CD14-positive monocyte (primary cell): ENCODE measurements at regions not wholly inside any gene's neighbourhood (a gene's known extent, or its start where the extent isn't known, plus 50 kb on each side); places are given as distances from the start of the nearest gene placed in this dataset.

ENCODE experiments used
- DNase-seq, 3 donors: peaks; one replicate each; pipeline ENCODE4 v3.0.0-alpha.2; 2011 to 2022
- H2AFZ ChIP-seq: 2 replicates; pipeline ENCODE4 v1.6.0; 2012; ENCODE audit warnings: mild to moderate bottlenecking, low read depth, low read length, inconsistent platforms; ENCODE audit not compliant: insufficient read depth, poor library complexity, severe bottlenecking
- H3K27ac ChIP-seq, 2 donors: 1 replicate in 1 of 2; 2 replicates in 1 of 2; pipeline ENCODE4 v1.5.1; 2012 to 2013; ENCODE audit warnings: low read length in 2 of 2, control low read depth in 1 of 2, inconsistent platforms in 1 of 2, low read depth in 1 of 2, mild to moderate bottlenecking in 1 of 2
- H3K27me3 ChIP-seq, 2 donors: one replicate each; pipeline versions ENCODE4 v1.6.0 to v1.6.1; 2011 to 2013; ENCODE audit warnings: low read length in 2 of 2; ENCODE audit not compliant: control insufficient read depth in 2 of 2, insufficient read depth in 2 of 2
- H3K36me3 ChIP-seq, 2 donors: replicated peaks in 1 of 2; 1 replicate in 1 of 2; 2 replicates in 1 of 2; pipeline versions ENCODE4 v1.5.1 to v1.6.1; 2012 to 2013; ENCODE audit warnings: low read length in 2 of 2, control low read depth in 1 of 2, inconsistent platforms in 1 of 2, mild to moderate bottlenecking in 1 of 2; ENCODE audit not compliant: insufficient read depth in 2 of 2, control insufficient read depth in 1 of 2
- H3K4me1 ChIP-seq, 2 donors: 1 replicate in 1 of 2; 2 replicates in 1 of 2; pipeline versions ENCODE4 v1.5.1 to v1.6.1; 2012 to 2013; ENCODE audit warnings: low read length in 2 of 2, control low read depth in 1 of 2, inconsistent platforms in 1 of 2, mild to moderate bottlenecking in 1 of 2, moderate library complexity in 1 of 2; ENCODE audit not compliant: insufficient read depth in 2 of 2, control insufficient read depth in 1 of 2
- H3K4me2 ChIP-seq: replicated peaks from 2 replicates; pipeline ENCODE3; 2012; ENCODE audit warnings: low read length, moderate library complexity, mild to moderate bottlenecking; ENCODE audit not compliant: poor library complexity, severe bottlenecking; ENCODE audit errors: extremely low read depth
- H3K4me3 ChIP-seq, 3 experiments: fragments of 200-600 bp in 1 of 3; sonication (generic) in 1 of 3; replicated peaks in 1 of 3; 1 replicate in 2 of 3; 2 replicates in 1 of 3; pipeline ENCODE4 v1.5.1; 2011 to 2013; ENCODE audit warnings: low read length in 3 of 3, mild to moderate bottlenecking in 3 of 3, control low read depth in 2 of 3, low read depth in 2 of 3, inconsistent platforms in 1 of 3, moderate library complexity in 1 of 3
- H3K79me2 ChIP-seq: 2 replicates; pipeline ENCODE4 v1.6.0; 2012; ENCODE audit warnings: mild to moderate bottlenecking, control low read depth, inconsistent platforms, low read length, moderate library complexity; ENCODE audit not compliant: insufficient read depth
- H3K9ac ChIP-seq: 2 replicates; pipeline ENCODE4 v1.6.0; 2017; ENCODE audit warnings: low read length, mild to moderate bottlenecking; ENCODE audit not compliant: insufficient read depth, poor library complexity, severe bottlenecking
- H3K9me3 ChIP-seq, 2 donors: replicated peaks in 1 of 2; 1 replicate in 1 of 2; 2 replicates in 1 of 2; pipeline versions ENCODE4 v1.5.1 to v1.6.1; 2012 to 2013; ENCODE audit warnings: low read length in 2 of 2, control low read depth in 1 of 2; ENCODE audit not compliant: control insufficient read depth in 1 of 2, insufficient read depth in 1 of 2
- H4K20me1 ChIP-seq: 2 replicates; pipeline ENCODE4 v1.6.0; 2012; ENCODE audit warnings: mild to moderate bottlenecking, low read length, control low read depth, moderate library complexity; ENCODE audit not compliant: insufficient read depth
- H3K27ac Mint-ChIP-seq, 7 donors: one replicate each; pipeline ENCODE4 v1.8.0; 2020; ENCODE audit warnings: mild to moderate bottlenecking in 7 of 7, mixed read lengths in 7 of 7, moderate library complexity in 6 of 7, inconsistent platforms in 2 of 7
- H3K27me3 Mint-ChIP-seq, 3 donors: one replicate each; pipeline ENCODE4 v1.8.0; 2021 to 2022; ENCODE audit warnings: low read depth in 3 of 3, mild to moderate bottlenecking in 3 of 3, mixed read lengths in 3 of 3, moderate library complexity in 3 of 3, inconsistent platforms in 1 of 3
- H3K36me3 Mint-ChIP-seq, 2 donors: one replicate each; pipeline ENCODE4 v1.8.0; 2020; ENCODE audit warnings: mixed read lengths in 2 of 2, inconsistent platforms in 1 of 2, mild to moderate bottlenecking in 1 of 2
- H3K4me1 Mint-ChIP-seq: one replicate; pipeline ENCODE4 v1.8.0; 2020; ENCODE audit warnings: mild to moderate bottlenecking, mixed read lengths
- H3K4me3 Mint-ChIP-seq, 2 donors: one replicate each; pipeline ENCODE4 v1.8.0; 2020; ENCODE audit warnings: mild to moderate bottlenecking in 2 of 2, mixed read lengths in 2 of 2, moderate library complexity in 1 of 2
- H3K9me3 Mint-ChIP-seq, 7 donors: one replicate each; pipeline ENCODE4 v1.8.0; 2020 to 2022; ENCODE audit warnings: mixed read lengths in 7 of 7, mild to moderate bottlenecking in 6 of 7, moderate library complexity in 6 of 7, inconsistent platforms in 2 of 7
- CTCF ChIP-seq: fragments of 200-600 bp; IDR thresholded peaks from one replicate; pipeline ENCODE4 v1.8.0; 2022; ENCODE audit warnings: antibody characterized with exemption, mild to moderate bottlenecking
- WGBS: methylation state at CpG from one replicate; pipeline ENCODE4 v1.1.5; 2013; ENCODE audit warnings: missing lambda C conversion rate; ENCODE audit not compliant: insufficient coverage; 5-methylcytosine and 5-hydroxymethylcytosine counted together
- intact Hi-C, 2 donors: fragments of 100-400 bp; cut with micrococcal nuclease; formaldehyde crosslinking; loops; one replicate each; pipeline versions ENCODE4 v1.15.0 to v1.15.1; 2023

- H3K27me3 Mint-ChIP-seq: peaks cover 0 to 4% (median under 1%) of the 10 kb centered on the region in 3 donors
- Histone ChIP-seq H3K9me3 (no peaks in the 10 kb centered on the region), H4K20me1 (no peaks in the 10 kb centered on the region), H3K79me2 (no peaks in the 10 kb centered on the region), H3K27me3 (no peaks in the 10 kb centered on the region), H3K4me3 (no peak overlapping the region), H3K4me1 (no peaks in the 10 kb centered on the region), H3K4me2 (no peak overlapping the region), H2AFZ (no peak overlapping the region), H3K27ac (no peak overlapping the region), H3K9ac (no peak overlapping the region), H3K36me3 (no peaks in the 10 kb centered on the region)
- intact Hi-C loops: no loop called here
- TF ChIP-seq CTCF: no peak
- peaks cover 0 to 5% (median 2%) of the 10 kb centered on the region in 7 donors for H3K9me3 Mint-ChIP-seq
- no peaks in the 10 kb centered on the region for H3K36me3 Mint-ChIP-seq
- H3K4me3 Mint-ChIP-seq: no peak overlapping the region
- DNase-seq: no peak
- no peaks in the 10 kb centered on the region for H3K4me1 Mint-ChIP-seq
- WGBS: 61% methylated on average over 3 of the region's 8 CpGs
- H3K27ac Mint-ChIP-seq: no peak overlapping the region
Observed at GRCh38 chr10:8416192-8416701, 361.8 kb downstream of the GATA3 start.

DNA sequence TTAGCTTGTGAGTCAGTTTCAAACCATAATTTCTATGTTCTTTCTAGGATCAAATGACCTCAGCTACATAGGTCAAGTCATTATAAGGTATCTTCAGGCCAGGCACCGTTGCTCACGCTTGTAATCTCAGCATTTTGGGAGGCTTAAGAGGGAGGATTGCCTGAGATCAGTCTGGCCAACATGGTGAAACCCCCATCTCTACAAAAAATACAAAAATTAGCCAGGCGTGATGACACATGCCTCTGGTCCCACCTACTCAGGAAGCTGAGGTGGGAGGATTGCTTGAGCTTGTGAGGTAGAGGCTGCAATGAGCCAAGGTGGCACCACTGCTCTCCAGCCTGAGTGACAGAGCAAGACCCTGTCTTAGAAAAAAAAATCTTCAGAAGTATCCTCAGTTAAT, 362.3 kb downstream of the GATA3 start:
- Histone ChIP-seq H3K36me3 (no peaks in the 10 kb centered on the region), H3K79me2 (no peaks in the 10 kb centered on the region), H2AFZ (no peak overlapping the region), H3K4me1 (no peaks in the 10 kb centered on the region), H3K27me3 (no peaks in the 10 kb centered on the region), H3K4me3 (no peak overlapping the region), H3K9ac (no peak overlapping the region), H3K4me2 (no peak overlapping the region), H4K20me1 (no peaks in the 10 kb centered on the region), H3K27ac (no peak overlapping the region), H3K9me3 (no peaks in the 10 kb centered on the region)
- TF ChIP-seq CTCF: no peak
- Mint-ChIP-seq H3K9me3 (peaks cover 0 to 4% (median 2%) of the 10 kb centered on the region in 7 donors), H3K4me3 (no peak overlapping the region), H3K27me3 (peaks cover 0 to 4% (median 0%) of the 10 kb centered on the region in 3 donors), H3K36me3 (no peaks in the 10 kb centered on the region), H3K4me1 (no peaks in the 10 kb centered on the region), H3K27ac (no peak overlapping the region)
- no CpG with 5 or more reads among the region's 3 CpGs for WGBS
- intact Hi-C loops: no loop called here
- no peak for DNase-seq
